Endodermal cell (in vitro differentiated cells): ENCODE measurements at regions not wholly inside any gene's neighbourhood (a gene's known extent, or its start where the extent isn't known, plus 50 kb on each side); places are given as distances from the start of the nearest gene placed in this dataset.

Experiments used
- DNase-seq: peaks from one replicate; pipeline ENCODE4 v3.0.0-alpha.2; 2017
- H3K27ac ChIP-seq: 2 replicates; pipeline ENCODE4 v1.5.1; 2013; ENCODE audit warnings: mild to moderate bottlenecking, low read depth, low read length, moderate library complexity
- H3K27me3 ChIP-seq: 2 replicates; pipeline ENCODE4 v1.6.1; 2013; ENCODE audit warnings: mild to moderate bottlenecking, low read length, moderate library complexity; ENCODE audit not compliant: insufficient read depth, control insufficient read depth, poor library complexity, severe bottlenecking
- H3K36me3 ChIP-seq: 2 replicates; pipeline ENCODE4 v1.7.0; 2013; ENCODE audit warnings: mild to moderate bottlenecking, low read length, moderate library complexity; ENCODE audit not compliant: control insufficient read depth, insufficient read depth
- H3K4me1 ChIP-seq: one replicate; pipeline ENCODE4 v1.7.0; 2013; ENCODE audit warnings: low read length; ENCODE audit not compliant: control insufficient read depth, insufficient read depth
- H3K4me3 ChIP-seq: 2 replicates; pipeline ENCODE4 v1.5.1; 2013; ENCODE audit warnings: mild to moderate bottlenecking, low read length, moderate library complexity
- H3K9ac ChIP-seq: 2 replicates; pipeline ENCODE4 v1.6.1; 2013; ENCODE audit warnings: mild to moderate bottlenecking, low read length, moderate library complexity; ENCODE audit not compliant: poor library complexity, severe bottlenecking; ENCODE audit errors: extremely low read depth
- H3K9me3 ChIP-seq: 2 replicates; pipeline ENCODE4 v1.6.1; 2013; ENCODE audit warnings: mild to moderate bottlenecking, low read length, moderate library complexity; ENCODE audit not compliant: control insufficient read depth
- H3K27ac Mint-ChIP-seq: 2 replicates; pipeline ENCODE4 v1.8.0; 2020; ENCODE audit warnings: mixed read lengths
- H3K27me3 Mint-ChIP-seq: 2 replicates; pipeline ENCODE4 v1.8.0; 2021; ENCODE audit warnings: mild to moderate bottlenecking, mixed read lengths; ENCODE audit not compliant: insufficient read depth
- H3K36me3 Mint-ChIP-seq: 2 replicates; pipeline ENCODE4 v1.8.0; 2020; ENCODE audit warnings: low read depth, mixed read lengths
- H3K4me1 Mint-ChIP-seq: 2 replicates; pipeline ENCODE4 v1.8.0; 2020; ENCODE audit warnings: mixed read lengths
- H3K4me3 Mint-ChIP-seq: 2 replicates; pipeline ENCODE4 v1.8.0; 2020; ENCODE audit warnings: mild to moderate bottlenecking, moderate library complexity, mixed read lengths
- H3K9me3 Mint-ChIP-seq: 2 replicates; pipeline ENCODE4 v1.8.0; 2020; ENCODE audit warnings: mild to moderate bottlenecking, mixed read lengths
- CTCF ChIP-seq: fragments of 200-600 bp; sonication (generic); conservative IDR thresholded peaks from 2 replicates; pipeline ENCODE4 v1.5.0; 2021; ENCODE audit warnings: antibody characterized with exemption, mild to moderate bottlenecking
- WGBS, 2 experiments: methylation state at CpG; one replicate each; pipeline versions ENCODE4 v1.1.5 to v1.1.7; 2013; ENCODE audit warnings: missing lambda C conversion rate in 2 of 2, mixed read lengths in 1 of 2; ENCODE audit not compliant: insufficient coverage in 1 of 2, insufficient read length in 1 of 2; 5-methylcytosine and 5-hydroxymethylcytosine counted together

- Mint-ChIP-seq H3K9me3 (no peaks in the 10 kb centered on the region), H3K27ac (no peak overlapping the region), H3K27me3 (no peaks in the 10 kb centered on the region), H3K4me1 (peaks cover 13% of the 10 kb centered on the region), H3K4me3 (no peak overlapping the region), H3K36me3 (no peaks in the 10 kb centered on the region)
- no peak for TF ChIP-seq CTCF
- Histone ChIP-seq H3K9me3 (no peaks in the 10 kb centered on the region), H3K27me3 (no peaks in the 10 kb centered on the region), H3K9ac (no peak overlapping the region), H3K4me1 (no peaks in the 10 kb centered on the region), H3K36me3 (no peaks in the 10 kb centered on the region), H3K27ac (no peak overlapping the region), H3K4me3 (no peak overlapping the region)
- no peak for DNase-seq
- WGBS, 2 experiments: 91 to 93% methylated on average over 11 to 16 of the region's 16 CpGs
Observed at GRCh38 chr10:130480491-130480890, 344.3 kb downstream of the GLRX3 start.

GRCh38 chr10:130481076-130481930 lies 345.1 kb downstream of the GLRX3 start:
- no peak for DNase-seq
- no peaks in the 10 kb centered on the region for H3K36me3 ChIP-seq
- Mint-ChIP-seq H3K4me1 (peaks cover 12% of the 10 kb centered on the region), H3K36me3 (no peaks in the 10 kb centered on the region), H3K9me3 (no peaks in the 10 kb centered on the region), H3K27ac (no peak overlapping the region), H3K27me3 (no peaks in the 10 kb centered on the region), H3K4me3 (no peak overlapping the region)
- no peaks in the 10 kb centered on the region for H3K27me3 ChIP-seq
- TF ChIP-seq CTCF: no peak
- H3K9me3 ChIP-seq: no peaks in the 10 kb centered on the region
- no peak overlapping the region for H3K9ac ChIP-seq
- H3K4me3 ChIP-seq: no peak overlapping the region
- H3K4me1 ChIP-seq: no peaks in the 10 kb centered on the region
- no peak overlapping the region for H3K27ac ChIP-seq
- WGBS, 2 experiments: 90 to 93% methylated on average over 12 to 18 of the region's 18 CpGs

GRCh38 chr10:130481936-130482335 lies 345.7 kb downstream of the GLRX3 start:
- no peak for TF ChIP-seq CTCF
- 86 to 93% methylated on average over 9 to 11 of the region's 11 CpGs for WGBS, 2 experiments

More at GRCh38 chr10:130481936-130482335, 345.7 kb downstream of the GLRX3 start:
- no peak overlapping the region for H3K9ac ChIP-seq
- H3K4me3 Mint-ChIP-seq: no peak overlapping the region
- peaks cover 8% of the 10 kb centered on the region for H3K4me1 Mint-ChIP-seq
- H3K9me3 ChIP-seq: no peaks in the 10 kb centered on the region
- H3K36me3 Mint-ChIP-seq: no peaks in the 10 kb centered on the region
- H3K9me3 Mint-ChIP-seq: no peaks in the 10 kb centered on the region
- H3K27me3 ChIP-seq: no peaks in the 10 kb centered on the region
- no peak overlapping the region for H3K27ac ChIP-seq
- no peak overlapping the region for H3K4me3 ChIP-seq
- no peaks in the 10 kb centered on the region for H3K27me3 Mint-ChIP-seq
- no peaks in the 10 kb centered on the region for H3K4me1 ChIP-seq
- no peak overlapping the region for H3K27ac Mint-ChIP-seq
- no peaks in the 10 kb centered on the region for H3K36me3 ChIP-seq
- no peak for DNase-seq
